Stimulated activated CD8-positive, alpha-beta memory T cell treated with anti-CD3 and anti-CD28 coated beads, Interleukin-12 subunit alpha, Interleukin-12 subunit beta, amount 100 ng/mL, for 24 hours (primary cell): ENCODE measurements at regions not wholly inside any gene's neighbourhood (a gene's known extent, or its start where the extent isn't known, plus 50 kb on each side); places are given as distances from the start of the nearest gene placed in this dataset.
"Not testable (repeated sequence)": the region's sequence is repeated elsewhere in the genome, so short reads cannot be mapped to it uniquely, and the experiment has no call there.

Source experiments
- DNase-seq: peaks from one replicate; pipeline ENCODE4 v3.0.0-alpha.2; 2020; ENCODE audit errors: extremely low read depth

- no peak for DNase-seq
Measured at GRCh38 chr3:176870451-176870850, 326.8 kb downstream of the TBL1XR1 start.

GRCh38 chr3:176867681-176868663 is 329.3 kb downstream of the TBL1XR1 start:
- no peak for DNase-seq

GRCh38 chr3:176861137-176861536 is 336.1 kb downstream of the TBL1XR1 start:
- DNase-seq, result no peak

- no peak for DNase-seq
Measured at GRCh38 chr3:176856721-176857120, 340.6 kb downstream of the TBL1XR1 start.

- DNase-seq, result no peak
Measured at GRCh38 chr3:176855901-176856486, 341.3 kb downstream of the TBL1XR1 start.

GRCh38 chr3:176855213-176855612 is 342.1 kb downstream of the TBL1XR1 start:
- no peak for DNase-seq

GRCh38 chr3:176850498-176850897 is 346.8 kb downstream of the TBL1XR1 start:
- no peak for DNase-seq

- no peak for DNase-seq
Measured at GRCh38 chr3:176848431-176849214, 348.7 kb downstream of the TBL1XR1 start.

- DNase-seq, result no peak
Measured at GRCh38 chr3:176842914-176843313, 354.4 kb downstream of the TBL1XR1 start.

- DNase-seq, result no peak
Measured at GRCh38 chr3:176840641-176841286, 356.5 kb downstream of the TBL1XR1 start.

- DNase-seq, result no peak
Measured at GRCh38 chr3:176839901-176840300, 357.4 kb downstream of the TBL1XR1 start.

GRCh38 chr3:176839466-176839865 is 357.8 kb downstream of the TBL1XR1 start:
- no peak for DNase-seq

GRCh38 chr3:176827244-176827643 is 370.0 kb downstream of the TBL1XR1 start:
- DNase-seq, result not testable (repeated sequence)

- no peak for DNase-seq
Measured at GRCh38 chr3:176824811-176825210, 372.5 kb downstream of the TBL1XR1 start.

- DNase-seq, result no peak
Measured at GRCh38 chr3:176820764-176821163, 376.5 kb downstream of the TBL1XR1 start.

- no peak for DNase-seq
Measured at GRCh38 chr3:176816937-176817336, 380.3 kb downstream of the TBL1XR1 start.

GRCh38 chr3:176814285-176814684 is 383.0 kb downstream of the TBL1XR1 start:
- no peak for DNase-seq

GRCh38 chr3:176807938-176808337 is 389.3 kb downstream of the TBL1XR1 start:
- no peak for DNase-seq

GRCh38 chr3:176799675-176800074 is 397.6 kb downstream of the TBL1XR1 start:
- DNase-seq, result no peak

GRCh38 chr3:176798680-176799079 is 398.6 kb downstream of the TBL1XR1 start:
- DNase-seq, result no peak

- DNase-seq, result no peak
Measured at GRCh38 chr3:176796371-176796770, 400.9 kb downstream of the TBL1XR1 start.

GRCh38 chr3:176795891-176796290 is 401.4 kb downstream of the TBL1XR1 start:
- DNase-seq, result no peak
